Daoy (cell line): ENCODE measurements at regions not wholly inside any gene's neighbourhood (a gene's known extent, or its start where the extent isn't known, plus 50 kb on each side); places are given as distances from the start of the nearest gene placed in this dataset.
"Not testable (repeated sequence)": the region's sequence is repeated elsewhere in the genome, so short reads cannot be mapped to it uniquely, and the experiment has no call there.

ENCODE experiments used
- DNase-seq: peaks from one replicate; pipeline ENCODE4 v3.0.0-alpha.2; 2015; ENCODE audit warnings: low read depth

DNA sequence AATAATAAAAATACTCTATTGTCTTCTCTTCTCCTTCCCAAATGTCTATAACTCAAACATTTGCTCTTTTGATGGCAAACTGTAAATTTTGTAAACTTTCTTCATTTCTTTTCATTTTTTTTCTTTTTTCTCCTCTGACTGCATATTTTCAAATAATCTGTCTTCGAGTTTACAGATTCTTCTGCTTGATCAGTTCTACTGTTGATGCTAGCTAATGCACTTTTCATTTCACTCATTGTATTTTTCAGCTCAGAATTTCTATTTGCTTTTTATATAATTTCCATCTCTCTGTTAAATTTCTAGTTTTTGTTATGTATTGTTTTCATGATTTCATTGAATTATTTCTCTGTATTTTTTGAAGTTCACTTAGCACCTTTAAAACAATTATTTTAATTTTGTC lies 646.8 kb upstream of the INTU start:
- no peak for DNase-seq

DNA sequence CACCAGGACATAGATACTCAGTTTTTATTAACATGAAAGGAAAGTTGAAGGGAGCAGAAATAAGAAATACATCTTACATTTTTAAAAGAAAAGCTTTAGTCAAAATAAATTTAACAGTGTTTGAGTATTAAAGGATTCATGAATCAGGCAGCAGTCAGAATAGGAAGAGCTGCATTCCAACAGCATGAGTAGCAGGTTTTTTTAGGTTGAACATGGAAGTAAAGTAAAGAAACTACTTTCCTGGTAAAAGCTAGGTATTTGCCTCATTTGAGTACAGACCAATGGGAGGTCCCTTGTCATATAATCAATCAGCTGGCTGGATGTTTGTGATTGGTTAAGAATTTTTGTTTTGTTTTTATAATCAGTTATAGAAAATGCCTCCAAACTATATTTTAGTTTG lies 645.9 kb upstream of the INTU start:
- DNase-seq, result no peak

DNA sequence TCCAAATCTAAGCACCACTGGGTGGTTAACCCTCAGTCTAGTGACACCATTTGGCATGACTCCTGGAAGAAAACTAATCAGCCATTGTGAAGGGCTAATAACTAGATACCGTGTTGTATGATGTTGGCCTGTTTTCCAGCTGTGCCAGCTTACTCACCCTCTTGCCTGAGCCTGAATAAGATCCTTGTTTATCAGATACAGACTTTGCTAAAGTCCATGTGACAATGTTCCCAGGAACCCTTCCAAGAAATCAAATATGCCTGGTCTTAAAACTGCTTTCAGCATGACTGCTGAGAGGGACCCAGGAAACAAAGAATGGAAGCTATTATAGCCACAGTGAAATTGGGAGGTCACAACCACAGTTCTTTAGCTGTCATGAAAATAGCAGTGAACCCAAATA lies 640.8 kb upstream of the INTU start:
- no peak for DNase-seq

DNA sequence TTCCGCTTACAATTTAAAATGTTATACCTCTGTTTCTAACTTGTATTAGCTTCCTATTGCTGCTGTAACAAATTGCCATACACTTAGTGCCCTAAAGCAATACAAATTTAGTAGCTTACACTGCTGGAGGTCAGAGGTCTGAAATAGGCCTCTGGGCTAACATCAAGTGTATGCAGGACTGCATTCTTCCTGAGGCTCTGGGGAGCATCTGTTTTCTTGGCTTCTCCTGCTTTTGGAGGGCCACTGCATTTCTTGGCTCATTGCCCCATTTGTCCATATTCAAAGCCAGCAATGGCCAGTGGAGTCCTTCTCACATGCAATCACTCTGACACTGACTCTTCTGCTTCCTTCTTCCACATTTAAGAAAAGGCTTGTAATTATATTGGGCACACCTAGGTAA lies 639.8 kb upstream of the INTU start:
- DNase-seq, result no peak

DNA sequence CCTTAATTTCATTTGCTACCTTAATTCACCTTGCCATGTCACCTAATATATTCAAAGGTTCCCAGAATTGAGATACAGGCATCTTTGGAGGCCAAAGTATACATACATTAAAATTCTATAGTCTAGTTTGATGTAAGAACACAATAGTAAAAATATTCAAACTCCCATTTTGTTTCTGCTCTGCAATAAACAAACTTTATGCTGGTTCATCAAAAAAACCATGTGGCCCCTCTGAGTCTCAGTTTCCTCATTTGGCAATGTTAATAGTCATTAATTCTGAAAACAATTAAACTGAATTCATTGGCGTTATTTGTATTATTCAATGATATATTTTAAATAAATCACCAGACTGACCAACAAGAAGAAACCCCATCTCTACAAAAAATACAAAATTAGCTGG lies 639.4 kb upstream of the INTU start:
- DNase-seq, result no peak

DNA sequence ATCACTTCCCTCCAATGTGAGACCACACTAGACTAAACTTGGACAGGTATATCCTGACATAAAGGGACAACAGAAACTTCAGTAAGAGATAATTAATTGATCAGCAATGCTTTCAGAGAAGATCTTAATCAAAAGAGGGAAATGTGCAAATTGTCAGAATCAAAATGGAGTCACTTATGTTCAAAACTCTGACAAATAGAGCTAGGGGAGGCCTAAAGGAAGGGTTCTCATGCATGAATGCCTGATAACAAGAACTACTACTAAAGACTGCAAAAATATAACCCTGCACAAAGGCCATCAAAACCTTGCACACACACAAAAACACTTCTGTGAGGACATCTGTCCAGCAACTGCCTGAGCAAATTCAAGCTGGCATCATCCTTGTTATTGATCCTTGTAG lies 637.5 kb upstream of the INTU start:
- no peak for DNase-seq

DNA sequence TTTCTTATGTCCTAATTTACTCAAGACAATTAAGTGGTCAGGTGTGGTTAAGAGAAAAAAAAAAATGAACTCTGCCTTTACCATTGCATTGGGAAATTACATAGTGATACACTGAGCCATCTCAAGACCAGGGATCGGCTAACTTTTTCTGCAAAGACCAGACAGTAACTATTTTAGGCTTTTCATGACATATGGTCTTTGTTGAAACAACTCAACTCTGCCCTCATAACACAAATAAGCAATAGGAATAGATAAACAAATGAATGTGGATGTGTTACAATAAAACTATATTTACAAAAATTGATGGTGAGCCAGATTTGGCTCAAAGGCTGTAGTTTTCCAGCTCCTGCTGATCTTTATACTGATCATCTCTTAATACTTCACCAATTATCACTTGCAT lies 632.6 kb upstream of the INTU start:
- DNase-seq, result no peak

DNA sequence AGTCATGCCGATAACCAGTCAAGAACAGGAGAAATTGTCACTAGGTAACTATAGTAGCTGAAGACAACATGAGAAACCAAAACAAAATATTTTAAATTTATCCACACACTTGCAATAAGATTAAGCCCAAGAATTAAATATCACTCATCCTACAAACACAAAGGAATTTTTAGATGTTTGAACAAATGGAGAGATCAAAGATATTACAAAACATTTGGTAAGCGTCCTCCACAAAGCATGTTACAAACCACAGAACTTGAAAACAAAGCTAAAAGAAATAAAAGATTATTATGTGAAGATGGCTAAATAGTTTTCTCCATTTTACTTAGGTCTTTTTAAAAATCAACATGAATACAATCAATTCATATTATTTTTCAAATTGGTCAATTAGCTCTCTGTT lies 631.9 kb upstream of the INTU start:
- no peak for DNase-seq

DNA sequence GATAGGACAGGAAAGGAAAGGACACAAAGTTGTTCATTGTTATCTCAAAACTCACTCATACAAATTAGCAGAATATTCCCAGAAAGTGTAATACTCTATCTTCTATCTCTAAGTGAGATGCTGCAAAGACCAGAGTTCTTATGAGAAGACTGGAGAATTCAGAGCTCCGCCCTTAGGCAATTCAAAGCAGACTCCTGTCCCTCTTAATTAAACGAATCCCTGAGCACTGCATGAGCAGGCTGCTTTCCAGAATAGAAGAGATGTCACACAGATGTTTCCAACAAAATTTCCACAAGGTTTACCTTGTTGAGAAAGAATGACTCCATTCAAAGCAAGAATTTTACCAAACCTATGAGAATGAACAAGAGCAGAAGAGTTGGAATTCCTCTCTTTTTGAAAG lies 630.8 kb upstream of the INTU start:
- no peak for DNase-seq

DNA sequence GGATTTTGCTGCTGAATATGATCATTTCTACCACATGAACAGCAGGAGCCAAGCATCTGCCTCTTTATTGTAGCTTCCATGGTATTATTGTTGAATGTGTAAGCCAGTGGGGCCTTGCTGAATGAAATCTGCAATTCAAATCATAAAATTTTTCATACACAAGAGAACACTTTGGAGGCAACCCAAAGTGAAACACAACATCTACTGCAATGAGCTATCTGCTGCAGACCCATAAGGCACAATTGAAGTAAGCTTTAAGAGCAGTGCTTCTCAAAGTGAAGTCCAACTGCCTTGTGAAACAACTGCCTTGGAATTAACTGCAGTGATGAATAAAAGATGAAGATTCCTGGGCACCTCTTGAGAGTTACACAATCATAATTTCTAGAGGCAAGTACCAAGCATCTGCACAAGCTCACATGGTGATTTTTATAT lies 626.3 kb upstream of the INTU start:
- no peak for DNase-seq

DNA sequence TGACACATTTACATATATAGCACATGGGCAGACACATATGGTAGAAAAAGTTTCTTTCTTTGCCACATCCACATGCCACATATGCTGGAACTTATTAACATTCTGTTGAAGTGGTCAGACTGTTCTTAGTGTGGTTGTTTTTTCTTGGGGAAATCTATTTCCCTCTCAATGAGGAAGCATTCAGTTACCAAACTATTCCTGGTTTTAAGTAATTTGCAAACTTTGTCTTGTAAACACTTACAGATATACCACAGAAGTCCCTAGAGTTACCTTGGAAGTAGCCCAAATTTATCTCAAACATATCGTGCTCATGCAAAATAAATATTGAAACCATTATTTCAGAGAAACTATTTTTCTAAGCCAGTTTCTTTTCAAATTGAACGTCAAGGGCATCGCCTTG lies 625.5 kb upstream of the INTU start:
- no peak for DNase-seq

DNA sequence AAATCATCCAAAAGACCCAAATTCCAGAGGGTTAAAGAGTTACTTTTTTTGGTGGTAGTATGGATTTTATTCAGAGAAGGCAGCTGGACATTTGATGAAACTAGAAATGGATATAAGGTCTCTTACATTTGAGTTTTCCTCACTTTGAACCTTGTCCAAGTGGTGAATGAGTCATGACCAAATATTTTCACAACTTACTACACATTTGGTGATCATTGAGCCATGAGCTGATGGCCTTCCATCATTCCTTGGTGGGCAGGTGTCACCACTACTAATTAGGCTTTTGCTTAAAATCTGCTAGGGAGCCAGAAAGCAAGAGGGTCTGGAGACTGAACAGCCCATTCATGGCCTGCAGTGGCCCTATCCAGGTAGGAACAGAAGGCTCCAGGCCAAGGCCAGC lies 620.2 kb upstream of the INTU start:
- peak; percentile 11 for DNase-seq

DNA sequence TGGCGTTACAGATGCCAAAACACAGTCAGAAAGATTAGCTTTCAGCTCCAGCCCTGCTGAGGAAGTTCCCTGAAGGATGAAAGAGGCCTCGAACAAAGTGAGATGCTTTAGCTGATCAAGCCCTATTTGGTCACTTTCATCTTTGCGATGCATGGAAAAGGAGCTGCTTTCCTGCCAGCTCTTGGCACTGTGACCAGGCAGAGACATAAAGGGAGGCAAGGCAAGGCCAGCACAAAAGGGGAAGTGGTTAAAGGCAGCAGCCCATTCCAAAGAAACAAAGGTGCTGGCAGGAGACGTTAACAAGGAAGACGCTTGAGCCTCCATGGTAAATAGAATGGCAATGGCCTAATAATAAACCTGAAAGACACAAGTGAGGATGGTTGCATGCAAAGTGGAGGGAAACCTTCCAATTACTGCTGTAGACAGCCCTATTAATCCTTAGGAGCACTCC lies 617.1 kb upstream of the INTU start:
- DNase-seq, result no peak

DNA sequence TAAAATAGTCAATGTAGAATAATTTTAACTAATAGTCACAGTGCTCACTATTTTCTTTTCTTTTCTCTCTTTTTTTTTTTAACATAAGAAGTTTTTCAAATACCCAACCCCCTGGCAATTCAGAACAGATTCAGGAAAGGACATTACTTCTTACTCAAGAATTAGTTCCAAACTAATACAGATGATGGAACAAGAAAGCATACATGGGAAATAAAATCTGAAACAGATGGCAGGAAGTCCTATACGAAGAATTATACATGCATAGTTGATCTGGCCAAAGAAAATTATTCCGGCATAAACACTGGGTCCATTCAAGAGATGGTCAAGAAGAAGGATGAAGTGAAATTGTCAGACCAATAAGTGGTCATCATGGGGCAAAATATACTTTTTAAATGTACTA lies 614.4 kb upstream of the INTU start:
- no peak for DNase-seq

DNA sequence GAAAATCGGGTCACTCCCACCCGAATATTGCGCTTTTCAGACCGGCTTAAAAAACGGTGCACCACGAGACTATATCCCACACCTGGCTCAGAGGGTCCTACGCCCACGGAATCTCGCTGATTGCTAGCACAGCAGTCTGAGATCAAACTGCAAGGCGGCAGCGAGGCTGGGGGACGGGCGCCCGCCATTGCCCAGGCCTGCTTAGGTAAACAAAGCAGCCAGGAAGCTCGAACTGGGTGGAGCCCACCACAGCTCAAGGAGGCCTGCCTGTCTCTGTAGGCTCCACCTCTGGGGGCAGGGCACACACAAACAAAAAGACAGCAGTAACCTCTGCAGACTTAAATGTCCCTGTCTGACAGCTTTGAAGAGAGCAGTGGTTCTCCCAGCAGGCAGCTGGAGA lies 611.9 kb upstream of the INTU start:
- DNase-seq, result not testable (repeated sequence)

DNA sequence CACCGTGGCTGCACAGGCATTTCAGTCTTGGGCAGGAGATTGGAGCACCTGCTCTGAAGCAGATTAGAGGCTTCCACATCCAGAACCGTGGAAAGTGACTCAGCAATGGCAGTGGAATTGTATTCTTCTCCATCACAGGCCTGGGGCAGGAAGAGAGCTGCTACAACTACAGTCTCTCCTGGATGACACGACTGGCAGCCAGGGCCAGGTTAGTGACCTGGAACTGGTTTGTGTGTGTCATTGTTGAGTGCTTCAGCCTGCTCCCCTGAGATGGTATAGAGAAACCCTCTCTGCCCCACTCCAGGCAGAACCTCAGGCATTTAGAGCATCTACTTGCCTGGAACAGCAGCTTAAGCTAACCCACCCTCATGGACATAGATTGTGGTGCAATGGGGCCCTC lies 596.5 kb upstream of the INTU start:
- no peak for DNase-seq

DNA sequence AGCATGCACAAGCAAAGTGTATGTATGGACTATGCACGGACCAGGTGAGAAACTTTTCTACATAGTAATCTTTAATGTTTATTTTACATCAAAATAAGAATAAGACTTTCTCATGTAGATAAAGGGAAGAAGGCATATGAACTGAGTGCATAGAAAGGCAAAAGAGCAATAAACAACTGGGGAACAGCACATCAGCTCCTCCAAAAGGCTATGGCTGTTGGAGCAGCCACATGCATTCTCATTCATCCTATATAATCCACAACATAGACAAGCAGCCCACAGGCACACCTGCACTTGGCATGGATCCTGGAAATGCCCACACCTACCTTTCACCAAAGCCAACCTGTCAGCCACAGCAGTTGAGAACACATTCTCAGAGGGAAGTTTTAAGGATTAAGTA lies 586.9 kb upstream of the INTU start:
- no peak for DNase-seq

DNA sequence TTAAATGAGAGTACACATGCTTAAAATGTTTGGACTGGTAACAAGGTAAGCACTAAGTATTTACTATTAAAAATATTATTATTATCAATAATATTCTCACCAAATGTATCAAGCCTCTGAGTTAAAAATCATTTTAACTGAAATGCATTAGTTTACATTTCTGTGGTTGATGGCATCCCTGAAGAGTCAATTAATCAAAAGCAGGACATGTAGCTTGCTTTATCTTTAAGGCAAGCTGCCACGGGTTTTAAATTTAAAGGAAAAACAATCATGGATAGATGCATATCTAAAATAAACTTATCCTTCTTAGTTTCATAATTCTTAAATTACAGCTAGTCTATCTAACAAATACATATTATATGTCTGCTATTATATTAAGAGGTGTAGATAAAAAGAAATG lies 584.8 kb upstream of the INTU start:
- DNase-seq, result no peak

DNA sequence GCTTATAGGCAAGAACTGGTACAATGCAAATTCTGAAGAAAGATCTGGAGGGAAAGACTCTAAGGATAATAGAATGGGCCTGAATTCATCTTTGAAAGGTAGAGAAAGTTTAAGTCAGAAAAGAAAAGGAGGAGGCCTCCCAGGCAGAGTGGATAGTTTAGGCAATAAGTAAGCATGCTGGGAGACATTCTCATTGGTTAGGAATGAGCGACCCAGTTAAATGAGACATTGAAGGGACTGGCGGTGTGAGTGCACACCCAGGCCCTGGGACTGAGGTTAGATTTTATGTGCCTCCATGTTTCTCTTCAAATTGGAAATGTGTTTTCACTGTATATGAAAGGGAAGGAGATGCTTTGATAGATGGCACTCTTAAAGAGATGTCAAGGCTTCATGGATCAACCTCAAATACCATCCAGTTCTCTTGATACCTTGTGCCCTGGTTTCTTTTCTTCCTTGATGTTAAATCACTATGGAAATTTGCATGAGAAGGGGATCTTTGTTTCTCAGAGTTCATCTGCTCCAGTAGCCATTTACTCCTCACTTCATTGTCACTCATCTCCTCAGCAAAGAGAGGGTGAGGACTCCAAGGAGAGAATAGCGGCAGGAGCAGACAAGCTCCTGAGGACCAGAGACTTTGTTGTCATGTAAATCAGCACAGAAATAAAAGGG lies 584.2 kb upstream of the INTU start:
- DNase-seq, result no peak

DNA sequence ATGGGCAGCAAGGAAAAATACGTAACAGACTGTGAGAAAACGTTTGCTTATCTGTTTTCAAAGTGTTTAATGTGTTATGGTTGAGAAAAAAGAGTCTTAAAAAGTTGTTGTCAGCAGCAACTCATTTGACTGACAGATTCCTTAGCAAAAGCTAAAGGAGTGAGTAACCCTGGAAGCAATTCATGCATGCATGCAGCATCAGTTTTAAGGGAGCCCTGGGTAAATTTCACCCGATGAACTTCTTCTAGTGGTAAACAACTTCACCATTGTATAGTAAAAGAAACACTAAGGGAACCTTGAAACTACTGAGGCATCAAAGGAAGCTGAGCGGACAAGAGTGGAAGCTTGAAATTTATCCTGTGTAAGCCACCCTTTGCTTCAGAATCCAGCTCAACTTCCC lies 583.2 kb upstream of the INTU start:
- DNase-seq, result no peak

DNA sequence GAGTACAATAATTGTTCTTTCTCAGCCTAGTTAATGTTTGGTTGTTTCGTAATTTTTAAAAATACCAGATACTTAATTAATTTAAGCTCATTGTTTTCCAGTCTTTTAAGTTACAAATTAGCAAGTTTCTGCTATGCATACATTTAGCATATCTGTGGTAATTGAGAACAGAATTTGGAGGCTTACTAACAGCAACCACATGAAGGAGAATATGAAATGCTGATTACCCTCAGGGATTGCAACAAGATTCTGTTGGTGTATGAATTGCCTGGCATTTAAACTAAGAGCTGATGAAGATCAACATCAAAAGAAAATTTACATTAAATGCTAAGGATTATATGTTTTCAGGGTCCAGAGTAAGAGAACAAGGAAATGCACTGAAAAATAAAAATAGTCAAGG lies 580.0 kb upstream of the INTU start:
- no peak for DNase-seq

DNA sequence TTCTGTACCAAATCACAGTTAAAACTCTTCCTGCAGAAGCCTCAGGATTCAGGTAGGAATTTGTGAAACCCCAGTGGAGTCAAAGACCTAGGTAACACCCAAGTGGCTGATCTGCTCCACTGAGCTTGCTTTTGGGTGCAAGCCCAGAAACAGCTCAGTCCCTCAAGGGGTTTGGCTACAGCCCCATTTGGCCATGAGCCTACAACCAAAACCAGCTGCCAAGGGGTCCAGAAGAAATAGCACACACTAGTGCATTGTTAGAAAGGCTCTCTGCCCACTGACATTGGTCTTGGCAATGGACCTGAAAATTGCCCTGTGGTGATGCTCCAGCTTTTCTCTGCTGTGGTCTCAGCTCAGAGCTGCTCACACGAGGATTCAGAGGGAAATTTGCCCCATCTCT lies 577.4 kb upstream of the INTU start:
- peak; percentile 17 for DNase-seq

DNA sequence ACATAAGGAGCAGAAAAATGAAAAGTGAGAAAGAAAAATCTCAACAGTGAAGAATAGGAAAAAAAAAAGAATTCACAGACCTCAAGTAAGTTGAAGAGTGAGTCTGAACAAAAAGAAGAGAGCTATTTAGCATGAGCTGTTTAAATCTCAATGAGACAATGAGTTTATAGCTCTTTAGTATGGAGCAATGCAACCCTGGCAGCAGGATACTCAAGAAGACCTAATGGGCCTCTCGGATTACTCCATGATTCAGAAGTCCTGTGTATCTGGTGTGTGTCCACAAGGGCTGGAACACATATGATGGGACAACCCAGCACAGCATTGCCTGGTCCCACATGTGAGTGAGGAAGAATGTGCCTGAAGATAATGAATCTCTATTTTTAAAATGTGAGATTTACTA lies 563.1 kb upstream of the INTU start:
- DNase-seq, result no peak

DNA sequence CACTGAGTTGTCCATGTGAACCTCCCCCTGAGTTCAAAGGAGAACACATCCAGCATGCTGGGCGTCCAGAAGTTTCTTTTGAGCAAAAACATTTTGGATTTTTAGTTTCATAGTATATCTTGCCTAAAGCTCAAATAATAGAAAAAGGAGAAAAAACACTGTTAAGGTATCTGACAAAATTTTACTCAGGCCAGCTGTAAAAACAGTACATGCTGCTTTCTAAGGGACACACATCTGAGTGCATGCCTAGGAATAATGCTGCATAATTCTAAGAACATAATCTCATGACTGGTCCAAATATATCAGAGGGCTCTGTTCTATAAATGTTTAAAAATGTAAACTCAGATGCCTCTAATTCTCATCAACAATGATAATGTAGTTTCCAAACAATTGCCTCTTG lies 561.3 kb upstream of the INTU start:
- no peak for DNase-seq

DNA sequence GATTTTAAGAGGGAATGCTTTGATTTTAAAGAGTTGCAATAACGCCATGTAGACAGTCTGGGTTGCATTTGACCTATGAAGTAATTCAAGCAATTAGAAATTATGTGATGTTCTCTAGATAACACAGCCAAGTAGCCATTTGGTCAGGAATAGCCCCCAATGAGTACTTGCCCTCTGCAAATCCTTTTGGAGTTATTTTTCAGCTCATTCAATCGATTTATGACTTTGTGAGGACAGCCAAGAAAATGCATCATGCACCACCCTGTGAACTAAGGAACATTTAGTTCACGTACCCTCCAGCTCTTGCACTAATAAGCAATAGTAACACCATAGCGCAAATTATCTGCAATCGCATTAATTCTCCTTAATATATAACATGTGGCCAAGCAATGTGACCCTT lies 552.6 kb upstream of the INTU start:
- DNase-seq, result no peak
